Upper lobe of right lung (tissue), 1 donor: ENCODE measurements at regions not wholly inside any gene's neighbourhood (a gene's known extent, or its start where the extent isn't known, plus 50 kb on each side); places are given as distances from the start of the nearest gene placed in this dataset.

Source experiments
- ATAC-seq: fragments of 200-7000 bp; cut with Tn5 transposase; one replicate; pipeline ENCODE4 v1.9.1; 2020; ENCODE audit warnings: mild to moderate bottlenecking, moderate library complexity
- DNase-seq: peaks from one replicate; pipeline ENCODE4 v3.0.0-alpha.2; 2020
- H3K27ac ChIP-seq: fragments of 200-600 bp; one replicate; pipeline ENCODE4 v1.8.0; 2022
- H3K27me3 ChIP-seq: fragments of 200-600 bp; one replicate; pipeline ENCODE4 v1.8.0; 2022; ENCODE audit warnings: mild to moderate bottlenecking
- H3K36me3 ChIP-seq: fragments of 200-600 bp; one replicate; pipeline ENCODE4 v1.8.0; 2022
- H3K4me1 ChIP-seq: fragments of 200-600 bp; one replicate; pipeline ENCODE4 v1.8.0; 2022
- H3K4me3 ChIP-seq: fragments of 200-600 bp; one replicate; pipeline ENCODE4 v1.8.0; 2022; ENCODE audit warnings: mild to moderate bottlenecking
- H3K9me3 ChIP-seq: fragments of 200-600 bp; one replicate; pipeline ENCODE4 v1.8.0; 2022
- intact Hi-C: fragments of 100-400 bp; cut with DNase I; formaldehyde crosslinking; loops from one replicate; pipeline ENCODE4 v1.11.0; 2022
- TF ChIP-seq, protein P1 (sequence below): fragments of 200-600 bp; IDR thresholded peaks from one replicate; pipeline ENCODE4 v1.8.0; 2022; ENCODE audit warnings: antibody characterized with exemption
- donor health status: DM: no; HTN: yes; CAD: no; lungs with severe emphysema.

DNA sequence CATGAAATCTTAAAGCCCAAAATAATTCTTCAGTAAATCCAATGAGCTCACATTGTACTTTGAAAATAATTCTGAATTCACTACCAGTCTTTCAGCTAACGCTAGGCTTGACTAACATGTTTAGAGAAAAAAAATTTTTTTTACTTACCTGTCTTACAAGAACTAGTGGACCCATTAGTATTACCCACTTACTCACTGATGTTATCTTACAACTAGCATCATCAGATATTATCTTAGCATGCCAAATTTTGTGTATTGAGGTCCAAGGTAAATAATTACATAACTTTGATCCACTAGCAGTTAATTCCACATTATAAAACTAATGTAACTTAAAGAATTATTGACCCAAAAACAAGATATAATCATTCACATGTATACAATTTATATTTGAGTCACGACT lies 62.7 kb downstream of the SLC41A2 start:
- no peak for ATAC-seq
- Histone ChIP-seq H3K27me3 (no peaks in the 10 kb centered on the region), H3K36me3 (no peaks in the 10 kb centered on the region), H3K4me1 (no peaks in the 10 kb centered on the region), H3K27ac (no peak overlapping the region), H3K9me3 (no peaks in the 10 kb centered on the region), H3K4me3 (no peak overlapping the region)
- TF ChIP-seq, protein P1, sequence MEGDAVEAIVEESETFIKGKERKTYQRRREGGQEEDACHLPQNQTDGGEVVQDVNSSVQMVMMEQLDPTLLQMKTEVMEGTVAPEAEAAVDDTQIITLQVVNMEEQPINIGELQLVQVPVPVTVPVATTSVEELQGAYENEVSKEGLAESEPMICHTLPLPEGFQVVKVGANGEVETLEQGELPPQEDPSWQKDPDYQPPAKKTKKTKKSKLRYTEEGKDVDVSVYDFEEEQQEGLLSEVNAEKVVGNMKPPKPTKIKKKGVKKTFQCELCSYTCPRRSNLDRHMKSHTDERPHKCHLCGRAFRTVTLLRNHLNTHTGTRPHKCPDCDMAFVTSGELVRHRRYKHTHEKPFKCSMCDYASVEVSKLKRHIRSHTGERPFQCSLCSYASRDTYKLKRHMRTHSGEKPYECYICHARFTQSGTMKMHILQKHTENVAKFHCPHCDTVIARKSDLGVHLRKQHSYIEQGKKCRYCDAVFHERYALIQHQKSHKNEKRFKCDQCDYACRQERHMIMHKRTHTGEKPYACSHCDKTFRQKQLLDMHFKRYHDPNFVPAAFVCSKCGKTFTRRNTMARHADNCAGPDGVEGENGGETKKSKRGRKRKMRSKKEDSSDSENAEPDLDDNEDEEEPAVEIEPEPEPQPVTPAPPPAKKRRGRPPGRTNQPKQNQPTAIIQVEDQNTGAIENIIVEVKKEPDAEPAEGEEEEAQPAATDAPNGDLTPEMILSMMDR, result no peak
- intact Hi-C loops, result no loop called here
- no peak for DNase-seq

- DNase-seq (no peak), ATAC-seq (peak; percentile 51)
- TF ChIP-seq, protein P1, result no peak
- Histone ChIP-seq H3K4me1 (no peaks in the 10 kb centered on the region), H3K9me3 (no peaks in the 10 kb centered on the region), H3K36me3 (no peaks in the 10 kb centered on the region), H3K4me3 (no peak overlapping the region), H3K27ac (no peak overlapping the region), H3K27me3 (no peaks in the 10 kb centered on the region)
- intact Hi-C loops, result no loop called here
Measured at GRCh38 chr12:104890476-104891096, 67.5 kb downstream of the SLC41A2 start.

DNA sequence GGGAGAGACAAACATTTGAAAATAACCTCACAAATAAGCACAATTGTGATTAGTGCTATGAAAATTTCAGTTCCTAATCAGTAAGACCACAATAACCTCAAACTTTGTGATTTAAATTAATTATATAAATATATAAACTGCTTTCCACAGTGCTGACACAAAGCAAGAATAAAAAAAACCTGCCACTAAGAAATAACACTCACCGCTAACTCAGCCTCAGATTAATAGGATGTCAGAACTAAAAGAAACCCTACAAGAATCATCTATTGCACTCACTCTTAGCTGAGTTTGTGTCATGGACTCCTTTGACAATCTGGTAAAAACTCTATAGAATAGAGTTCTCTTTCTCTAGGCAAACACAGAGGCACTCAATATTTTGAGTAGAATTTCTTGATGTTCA lies 68.4 kb downstream of the SLC41A2 start:
- ATAC-seq (no peak), DNase-seq (no peak)
- Histone ChIP-seq H3K27ac (no peak overlapping the region), H3K4me3 (no peak overlapping the region), H3K4me1 (no peaks in the 10 kb centered on the region), H3K36me3 (no peaks in the 10 kb centered on the region), H3K9me3 (no peaks in the 10 kb centered on the region), H3K27me3 (no peaks in the 10 kb centered on the region)
- intact Hi-C loops, result no loop called here
- TF ChIP-seq, protein P1, result no peak

DNA sequence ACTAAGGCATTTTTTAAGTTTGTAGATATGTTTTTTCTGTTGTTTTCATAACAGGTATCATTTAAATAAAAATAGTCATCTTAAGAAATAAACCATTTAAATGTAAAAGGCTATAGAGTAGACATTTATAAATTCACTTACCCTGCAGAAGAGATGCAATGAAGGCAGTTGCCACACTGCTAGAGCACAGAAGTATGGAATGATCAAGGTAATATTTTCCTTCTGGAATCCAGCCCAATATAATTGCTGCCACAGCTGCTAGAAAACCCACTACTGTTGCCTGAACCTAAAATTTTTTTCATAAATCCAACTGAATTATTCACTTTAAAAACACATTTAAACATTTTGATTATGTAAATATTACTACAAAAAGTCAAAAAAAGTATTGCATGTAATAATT lies 69.2 kb downstream of the SLC41A2 start:
- intact Hi-C loops, result no loop called here
- no peak for DNase-seq
- no peak overlapping the region for H3K27ac ChIP-seq
- H3K27me3 ChIP-seq, result no peaks in the 10 kb centered on the region
- no peaks in the 10 kb centered on the region for H3K9me3 ChIP-seq
- no peaks in the 10 kb centered on the region for H3K36me3 ChIP-seq
- no peak for ATAC-seq
- TF ChIP-seq, protein P1, result no peak
- H3K4me3 ChIP-seq, result no peak overlapping the region
- H3K4me1 ChIP-seq, result no peaks in the 10 kb centered on the region

- Histone ChIP-seq H3K4me1 (no peaks in the 10 kb centered on the region), H3K4me3 (no peak overlapping the region), H3K9me3 (no peaks in the 10 kb centered on the region), H3K36me3 (no peaks in the 10 kb centered on the region), H3K27me3 (no peaks in the 10 kb centered on the region), H3K27ac (no peak overlapping the region)
- TF ChIP-seq, protein P1, result no peak
- intact Hi-C loops, result no loop called here
- DNase-seq (no peak), ATAC-seq (no peak)
Measured at GRCh38 chr12:104888481-104888880, 69.6 kb downstream of the SLC41A2 start.

DNA sequence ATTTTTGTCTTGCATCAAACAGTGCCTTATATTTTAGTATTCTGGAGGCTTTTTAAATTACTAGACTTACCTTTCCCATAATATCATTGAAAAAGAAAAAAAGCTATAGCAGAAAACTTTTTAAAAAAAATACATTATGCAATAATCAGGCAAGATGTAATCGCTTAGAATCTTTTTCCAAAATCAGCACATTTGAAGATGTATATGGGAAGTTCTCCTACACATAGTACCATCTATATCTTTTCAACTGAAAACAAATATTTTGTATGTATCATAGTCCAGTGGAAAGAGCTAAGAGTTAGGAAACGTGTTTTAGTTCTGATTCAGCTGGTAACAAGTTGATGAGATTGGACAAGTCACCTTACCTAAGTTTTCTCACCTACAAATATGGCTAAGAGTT lies 70.6 kb downstream of the SLC41A2 start:
- H3K4me1 ChIP-seq, result no peaks in the 10 kb centered on the region
- TF ChIP-seq, protein P1, result no peak
- intact Hi-C loops, result no loop called here
- DNase-seq (no peak), ATAC-seq (no peak)
- no peaks in the 10 kb centered on the region for H3K9me3 ChIP-seq
- no peak overlapping the region for H3K4me3 ChIP-seq
- H3K27ac ChIP-seq, result no peak overlapping the region
- no peaks in the 10 kb centered on the region for H3K27me3 ChIP-seq
- H3K36me3 ChIP-seq, result no peaks in the 10 kb centered on the region
